AG20443 (cell line): ENCODE measurements at regions not wholly inside any gene's neighbourhood (a gene's known extent, or its start where the extent isn't known, plus 50 kb on each side); places are given as distances from the start of the nearest gene placed in this dataset.
"Not testable (repeated sequence)": the region's sequence is repeated elsewhere in the genome, so short reads cannot be mapped to it uniquely, and the experiment has no call there.

ENCODE experiments used
- DNase-seq: peaks from one replicate; pipeline ENCODE4 v3.0.0; 2012; ENCODE audit warnings: low spot score, mixed read lengths

GRCh38 chr1:163571950-163572349 lies 250.2 kb downstream of the NUF2 start:
- no peak for DNase-seq

DNA sequence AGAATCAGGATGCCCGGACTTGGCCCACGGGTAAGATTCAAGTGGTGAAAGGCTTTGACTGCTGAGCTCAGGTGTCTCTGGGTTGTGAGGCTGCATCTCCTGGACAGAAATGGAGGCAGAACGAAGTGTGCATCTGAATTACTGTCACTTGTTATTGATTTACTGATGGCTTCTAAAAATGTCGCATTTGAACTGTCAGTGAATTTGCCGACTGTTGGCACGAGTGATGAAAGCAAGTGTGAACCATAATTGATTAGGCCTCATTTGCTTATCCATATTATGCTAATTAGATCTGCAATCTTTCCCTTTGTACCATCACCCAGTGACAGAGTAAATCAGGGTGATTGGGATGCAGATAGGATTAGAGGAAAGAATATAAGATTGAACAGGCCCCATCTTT lies 252.4 kb downstream of the NUF2 start:
- no peak for DNase-seq

GRCh38 chr1:163580926-163581325 lies 259.2 kb downstream of the NUF2 start:
- DNase-seq, result no peak

GRCh38 chr1:163583661-163584181 lies 262.0 kb downstream of the NUF2 start:
- no peak for DNase-seq

GRCh38 chr1:163585796-163586195 lies 264.0 kb downstream of the NUF2 start:
- DNase-seq, result no peak

- no peak for DNase-seq
Observed at GRCh38 chr1:163588796-163589195, 267.0 kb downstream of the NUF2 start.

DNA sequence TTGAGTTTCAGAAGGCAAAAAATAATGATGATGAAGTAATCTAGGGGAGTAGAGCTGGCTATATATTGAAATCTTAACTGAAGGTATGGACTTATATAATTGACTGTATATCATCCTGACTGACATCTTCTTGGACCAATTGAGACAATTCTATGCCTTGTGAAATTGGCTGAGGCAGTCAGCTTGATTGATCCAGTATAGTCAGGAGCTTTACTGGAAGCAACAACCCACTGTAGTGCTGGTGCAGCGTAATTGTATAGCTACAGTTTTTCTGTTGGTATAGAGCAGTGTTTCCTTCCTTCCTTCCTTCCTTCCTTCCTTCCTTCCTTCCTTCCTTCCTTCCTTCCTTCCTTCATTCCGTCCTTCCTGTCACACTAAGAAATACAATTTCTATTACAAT lies 268.0 kb downstream of the NUF2 start:
- DNase-seq, result no peak

- DNase-seq, result not testable (repeated sequence)
Observed at GRCh38 chr1:163591131-163591530, 269.4 kb downstream of the NUF2 start.

- DNase-seq, result not testable (repeated sequence)
Observed at GRCh38 chr1:163592623-163593022, 270.9 kb downstream of the NUF2 start.

GRCh38 chr1:163596106-163596505 lies 274.4 kb downstream of the NUF2 start:
- DNase-seq, result not testable (repeated sequence)

DNA sequence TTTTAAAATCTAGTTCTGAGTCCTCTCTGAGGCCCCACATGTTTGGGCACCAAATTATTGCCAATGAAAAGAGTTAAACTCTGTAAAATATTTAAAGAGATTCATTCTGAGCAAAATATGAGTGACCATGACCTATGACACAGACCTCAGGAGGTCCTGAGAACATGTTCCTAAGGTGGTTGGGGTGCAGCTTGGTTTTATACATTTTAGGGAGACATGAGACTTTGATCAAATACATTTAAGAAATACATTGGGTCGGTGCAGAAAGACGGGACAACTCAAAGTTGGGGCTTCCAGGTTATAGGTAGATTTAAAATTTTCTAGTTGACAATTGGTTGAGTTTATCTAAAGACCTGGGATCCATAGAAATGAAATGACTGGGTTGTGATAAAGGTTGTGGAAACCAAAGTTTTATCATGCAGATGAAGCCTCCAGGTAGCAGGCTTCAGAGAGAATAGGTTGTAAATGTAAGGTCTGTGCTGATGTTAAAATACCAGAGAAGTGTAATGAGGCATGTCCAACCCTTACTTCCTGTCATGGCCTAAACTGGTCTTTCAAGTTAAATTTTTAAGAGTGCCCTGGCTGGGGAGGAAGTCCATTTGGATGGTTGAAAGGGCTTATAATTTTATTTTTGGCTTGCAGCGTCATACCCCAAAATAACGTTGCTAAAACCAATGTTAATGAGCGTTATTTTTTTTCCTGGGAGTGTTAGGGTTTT lies 274.9 kb downstream of the NUF2 start:
- no peak for DNase-seq

- no peak for DNase-seq
Observed at GRCh38 chr1:163604321-163604720, 282.6 kb downstream of the NUF2 start.

DNA sequence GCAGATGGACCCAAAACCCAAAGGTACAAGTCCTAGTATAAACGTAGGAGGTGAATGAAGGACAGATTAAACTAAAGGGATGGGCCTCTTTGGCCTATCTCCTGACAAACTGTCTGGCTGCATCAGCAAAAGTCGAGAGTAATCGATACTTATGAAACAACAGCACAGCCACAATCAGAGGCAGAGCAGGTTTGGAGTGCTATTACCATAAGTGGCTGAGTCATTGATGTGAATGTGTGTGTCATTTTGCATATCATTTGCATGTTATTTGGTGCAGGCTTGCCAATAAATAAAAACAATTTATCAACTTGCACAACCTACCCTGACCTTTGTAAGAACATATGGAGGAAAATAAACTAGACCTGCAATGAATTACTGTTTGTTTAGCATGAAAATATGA lies 283.1 kb downstream of the NUF2 start:
- no peak for DNase-seq

- no peak for DNase-seq
Observed at GRCh38 chr1:163608979-163609378, 287.2 kb downstream of the NUF2 start.

GRCh38 chr1:163609858-163610257 lies 288.1 kb downstream of the NUF2 start:
- no peak for DNase-seq

DNA sequence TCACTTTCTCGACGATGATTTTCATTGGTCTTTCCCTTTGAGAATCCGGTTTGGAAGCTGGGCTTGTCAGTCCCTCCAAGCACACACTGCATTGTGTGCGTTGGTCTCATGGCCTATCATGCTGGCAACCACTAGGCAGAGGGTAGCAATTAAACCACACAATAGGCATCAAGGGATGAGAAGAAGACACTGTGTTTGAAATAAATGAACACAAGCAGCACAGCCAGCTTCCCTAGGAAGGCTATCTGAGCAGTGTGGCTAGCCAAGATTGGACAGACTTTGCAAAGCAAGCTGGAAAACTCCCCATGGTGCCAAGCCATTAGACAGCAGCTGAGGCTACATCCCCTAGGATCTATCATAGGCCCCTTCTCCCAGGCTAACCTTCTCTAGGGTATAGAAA lies 288.7 kb downstream of the NUF2 start:
- no peak for DNase-seq

GRCh38 chr1:163614361-163614760 lies 292.6 kb downstream of the NUF2 start:
- no peak for DNase-seq

- no peak for DNase-seq
Observed at GRCh38 chr1:163628034-163628773, 306.4 kb downstream of the NUF2 start.

- no peak for DNase-seq
Observed at GRCh38 chr1:163632269-163632668, 310.5 kb downstream of the NUF2 start.

- DNase-seq, result no peak
Observed at GRCh38 chr1:163633366-163633765, 311.6 kb downstream of the NUF2 start.

GRCh38 chr1:163645676-163646075 lies 323.9 kb downstream of the NUF2 start:
- not testable (repeated sequence) for DNase-seq

DNA sequence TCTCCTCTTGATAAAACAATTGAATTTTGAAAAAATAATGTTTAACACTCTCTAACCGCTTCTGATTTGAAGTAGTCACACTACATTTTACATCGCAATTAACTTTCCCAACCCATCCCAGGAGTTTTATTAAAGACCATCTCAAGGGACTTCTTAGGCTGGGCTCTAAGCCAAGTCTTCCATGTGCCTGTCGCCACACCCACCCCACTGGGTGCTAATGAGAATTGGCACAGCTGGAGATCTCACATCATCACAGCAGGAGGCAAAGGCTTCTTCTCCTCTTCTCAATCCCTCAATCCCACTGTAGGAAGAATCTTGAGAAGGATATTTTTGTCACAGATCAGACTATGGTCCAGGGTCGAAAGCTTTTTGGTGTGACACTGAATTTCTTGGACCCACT lies 328.9 kb downstream of the NUF2 start:
- DNase-seq, result no peak

DNA sequence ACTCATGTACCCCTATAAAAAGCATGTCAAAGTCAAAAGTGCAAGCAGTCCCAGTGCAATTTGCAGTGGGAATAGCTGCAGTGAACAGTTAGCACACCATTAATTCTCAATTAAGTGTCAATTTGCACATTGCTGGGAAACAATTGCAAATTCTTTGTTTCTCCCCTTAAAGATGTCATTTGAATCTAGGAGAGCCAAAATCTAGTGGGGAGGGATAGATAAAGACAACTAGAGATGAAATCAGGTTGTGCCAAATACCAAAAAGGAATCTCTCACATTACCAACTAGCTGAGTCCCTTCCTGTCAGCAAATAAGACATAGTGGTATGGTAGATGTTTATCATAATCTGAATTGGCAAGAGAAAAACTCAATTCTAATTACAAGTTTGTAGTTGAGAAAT lies 330.7 kb downstream of the NUF2 start:
- no peak for DNase-seq
